Lung (tissue), 11 donors: ENCODE measurements at regions not wholly inside any gene's neighbourhood (a gene's known extent, or its start where the extent isn't known, plus 50 kb on each side); places are given as distances from the start of the nearest gene placed in this dataset.

Experiments used
- ATAC-seq: fragments of 200-7000 bp; cut with Tn5 transposase; one replicate; pipeline ENCODE4 v1.9.1; 2020; ENCODE audit warnings: moderate number of reproducible peaks; ENCODE audit not compliant: insufficient read depth, low FRiP score
- DNase-seq, 3 donors: peaks; one replicate each; pipeline ENCODE4 v3.0.0-alpha.2; 2013 to 2017
- H3K27ac ChIP-seq, 2 donors: one replicate each; pipeline ENCODE4 v1.5.1; 2013; ENCODE audit warnings: mild to moderate bottlenecking in 2 of 2, moderate library complexity in 2 of 2, control low read depth in 1 of 2, inconsistent platforms in 1 of 2, low read depth in 1 of 2, low read length in 1 of 2
- H3K27me3 ChIP-seq, 3 donors: one replicate each; pipeline ENCODE4 v1.5.1; 2013; ENCODE audit warnings: low read length in 2 of 3; ENCODE audit not compliant: control insufficient read depth in 3 of 3, insufficient read depth in 3 of 3
- H3K36me3 ChIP-seq, 4 donors: one replicate each; pipeline ENCODE4 v1.5.1; 2013; ENCODE audit warnings: low read length in 4 of 4, mild to moderate bottlenecking in 1 of 4, moderate library complexity in 1 of 4; ENCODE audit not compliant: control insufficient read depth in 4 of 4, insufficient read depth in 4 of 4
- H3K4me1 ChIP-seq, 5 donors: one replicate each; pipeline ENCODE4 v1.5.1; 2013; ENCODE audit warnings: low read length in 5 of 5, mild to moderate bottlenecking in 2 of 5, moderate library complexity in 1 of 5; ENCODE audit not compliant: control insufficient read depth in 5 of 5, insufficient read depth in 5 of 5
- H3K4me3 ChIP-seq: one replicate; pipeline ENCODE4 v1.5.1; 2013; ENCODE audit warnings: mild to moderate bottlenecking, control low read depth, moderate library complexity
- H3K9ac ChIP-seq, 2 donors: one replicate each; pipeline ENCODE4 v1.5.1; 2013; ENCODE audit warnings: low read length in 2 of 2, control low read depth in 1 of 2; ENCODE audit not compliant: insufficient read depth in 1 of 2
- H3K9me3 ChIP-seq, 4 donors: one replicate each; pipeline ENCODE4 v1.5.1; 2013; ENCODE audit warnings: low read length in 3 of 4, mild to moderate bottlenecking in 1 of 4, moderate library complexity in 1 of 4; ENCODE audit not compliant: control insufficient read depth in 4 of 4, insufficient read depth in 3 of 4
- CTCF ChIP-seq: IDR thresholded peaks from 2 replicates; pipeline ENCODE4 v1.5.1; 2012; ENCODE audit warnings: mild to moderate bottlenecking; ENCODE audit errors: control extremely low read depth, extremely low read depth
- WGBS, 2 donors: extraction: QIAGEN DNeasy Blood & Tissue Kit; methylation state at CpG; one replicate each; pipeline ENCODE4 v1.1.7; 2013; 5-methylcytosine and 5-hydroxymethylcytosine counted together
- donor health status: control.
- donor health status: control.
- donor health status: Bipolar disorder and iron deficiency.
- donor health status: healthy.
- donor health status: DM: yes; HTN: yes; CAD: no.

- peaks cover 0 to 6% (median 0%) of the 10 kb centered on the region in 5 donors for H3K4me1 ChIP-seq
- H3K27me3 ChIP-seq, result peaks cover 0 to 42% (median 19%) of the 10 kb centered on the region in 3 donors
- TF ChIP-seq CTCF, result no peak
- no peaks in the 10 kb centered on the region for H3K36me3 ChIP-seq
- H3K9ac ChIP-seq, result no peak overlapping the region
- ATAC-seq (no peak), DNase-seq (no peak)
- WGBS, 2 donors, result 89 to 90% methylated on average over 2 of the region's 2 CpGs
- H3K27ac ChIP-seq, result no peak overlapping the region
- H3K4me3 ChIP-seq, result no peak overlapping the region
- peaks cover 0 to 8% (median 0%) of the 10 kb centered on the region in 4 donors for H3K9me3 ChIP-seq
Measured at GRCh38 chr9:126221480-126221879, 105.1 kb upstream of the MVB12B start.

GRCh38 chr9:126222363-126222834 lies 104.2 kb upstream of the MVB12B start:
- Histone ChIP-seq H3K27ac (no peak overlapping the region), H3K4me3 (no peak overlapping the region), H3K9ac (no peak overlapping the region), H3K36me3 (no peaks in the 10 kb centered on the region), H3K4me1 (peaks cover 0 to 6% (median 0%) of the 10 kb centered on the region in 5 donors), H3K9me3 (peaks cover 0 to 8% (median 0%) of the 10 kb centered on the region in 4 donors), H3K27me3 (peaks cover 0 to 51% (median 22%) of the 10 kb centered on the region in 3 donors)
- ATAC-seq (no peak), DNase-seq (peak in 1 of 3 donors; percentile 6)
- 3 to 6% methylated on average over 26 of the region's 26 CpGs for WGBS, 2 donors
- TF ChIP-seq CTCF, result no peak

- Histone ChIP-seq H3K27ac (no peak overlapping the region), H3K4me3 (no peak overlapping the region), H3K9me3 (peaks cover 0 to 8% (median 0%) of the 10 kb centered on the region in 4 donors), H3K27me3 (peaks cover 0 to 51% (median 22%) of the 10 kb centered on the region in 3 donors), H3K36me3 (no peaks in the 10 kb centered on the region), H3K4me1 (peaks cover 0 to 6% (median 0%) of the 10 kb centered on the region in 5 donors), H3K9ac (no peak overlapping the region)
- TF ChIP-seq CTCF, result no peak
- ATAC-seq (peak; percentile 10), DNase-seq (no peak)
- 39% methylated on average over 29 of the region's 29 CpGs for WGBS, 2 donors
Measured at GRCh38 chr9:126222835-126223431, 103.7 kb upstream of the MVB12B start.
